HL-60 (cell line): ENCODE measurements at regions not wholly inside any gene's neighbourhood (a gene's known extent, or its start where the extent isn't known, plus 50 kb on each side); places are given as distances from the start of the nearest gene placed in this dataset.

Experiments
- DNase-seq, 2 experiments: peaks; one replicate each; pipeline ENCODE4 v3.0.0-alpha.2; 2010 to 2020; ENCODE audit warnings: low read depth in 1 of 2, low spot score in 1 of 2
- H3K27ac ChIP-seq: fragments of 250-450 bp; sonication (Bioruptor Pico); replicated peaks from 2 replicates; pipeline ENCODE4 v1.5.1; 2020; ENCODE audit warnings: mild to moderate bottlenecking, moderate library complexity
- H3K27me3 ChIP-seq: fragments of 250-450 bp; sonication (Bioruptor Pico); 2 replicates; pipeline ENCODE4 v1.5.1; 2021; ENCODE audit warnings: mild to moderate bottlenecking, moderate library complexity; ENCODE audit not compliant: insufficient read depth, poor library complexity, severe bottlenecking
- H3K4me3 ChIP-seq: replicated peaks from 2 replicates; pipeline ENCODE4 v1.5.1; 2011; ENCODE audit warnings: mild to moderate bottlenecking, control low read depth, low read length; ENCODE audit not compliant: insufficient read depth
- GABPA ChIP-seq: IDR thresholded peaks from 2 replicates; pipeline ENCODE4 v1.6.1; 2012; ENCODE audit warnings: low read depth
- POLR2AphosphoS5 ChIP-seq: IDR thresholded peaks from 2 replicates; pipeline ENCODE4 v1.6.1; 2012; ENCODE audit warnings: low read depth
- SPI1 ChIP-seq: IDR thresholded peaks from 2 replicates; pipeline ENCODE4 v1.6.1; 2012; ENCODE audit warnings: low read depth, mild to moderate bottlenecking, borderline replicate concordance
- TF ChIP-seq, protein P1 (sequence below): IDR thresholded peaks from one replicate; pipeline ENCODE4 v1.5.1; 2011; ENCODE audit warnings: low read length, control low read depth, inconsistent platforms; ENCODE audit not compliant: insufficient read depth
- TF ChIP-seq, protein P2 (sequence below): IDR thresholded peaks from 2 replicates; pipeline ENCODE4 v1.6.1; 2012; ENCODE audit warnings: low read depth; ENCODE audit not compliant: insufficient replicate concordance

DNA sequence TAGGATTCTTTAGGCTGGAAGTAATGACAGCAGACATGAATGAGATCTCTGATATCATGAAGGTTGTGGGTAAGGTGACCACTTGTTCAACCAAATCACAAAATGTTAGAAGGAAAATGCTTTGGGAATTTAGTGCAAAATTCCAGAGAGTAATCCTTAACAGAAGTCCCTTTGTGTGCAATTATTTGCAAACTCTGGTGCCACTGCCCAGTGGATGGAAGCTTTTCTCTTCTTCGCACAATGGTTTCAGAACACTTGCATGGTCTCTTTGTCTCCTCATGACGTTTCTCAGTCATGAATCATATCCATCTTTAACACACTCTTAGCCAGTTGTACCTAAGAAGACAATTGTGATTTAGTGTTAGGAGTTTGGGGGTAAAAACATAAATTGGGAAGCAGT is 570.4 kb upstream of the ANKRD30A start:
- DNase-seq: no peak
- TF ChIP-seq SPI1 (no peak), GABPA (no peak), POLR2AphosphoS5 (no peak)
- TF ChIP-seq, protein P1, sequence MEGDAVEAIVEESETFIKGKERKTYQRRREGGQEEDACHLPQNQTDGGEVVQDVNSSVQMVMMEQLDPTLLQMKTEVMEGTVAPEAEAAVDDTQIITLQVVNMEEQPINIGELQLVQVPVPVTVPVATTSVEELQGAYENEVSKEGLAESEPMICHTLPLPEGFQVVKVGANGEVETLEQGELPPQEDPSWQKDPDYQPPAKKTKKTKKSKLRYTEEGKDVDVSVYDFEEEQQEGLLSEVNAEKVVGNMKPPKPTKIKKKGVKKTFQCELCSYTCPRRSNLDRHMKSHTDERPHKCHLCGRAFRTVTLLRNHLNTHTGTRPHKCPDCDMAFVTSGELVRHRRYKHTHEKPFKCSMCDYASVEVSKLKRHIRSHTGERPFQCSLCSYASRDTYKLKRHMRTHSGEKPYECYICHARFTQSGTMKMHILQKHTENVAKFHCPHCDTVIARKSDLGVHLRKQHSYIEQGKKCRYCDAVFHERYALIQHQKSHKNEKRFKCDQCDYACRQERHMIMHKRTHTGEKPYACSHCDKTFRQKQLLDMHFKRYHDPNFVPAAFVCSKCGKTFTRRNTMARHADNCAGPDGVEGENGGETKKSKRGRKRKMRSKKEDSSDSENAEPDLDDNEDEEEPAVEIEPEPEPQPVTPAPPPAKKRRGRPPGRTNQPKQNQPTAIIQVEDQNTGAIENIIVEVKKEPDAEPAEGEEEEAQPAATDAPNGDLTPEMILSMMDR: no peak
- TF ChIP-seq, protein P2, sequence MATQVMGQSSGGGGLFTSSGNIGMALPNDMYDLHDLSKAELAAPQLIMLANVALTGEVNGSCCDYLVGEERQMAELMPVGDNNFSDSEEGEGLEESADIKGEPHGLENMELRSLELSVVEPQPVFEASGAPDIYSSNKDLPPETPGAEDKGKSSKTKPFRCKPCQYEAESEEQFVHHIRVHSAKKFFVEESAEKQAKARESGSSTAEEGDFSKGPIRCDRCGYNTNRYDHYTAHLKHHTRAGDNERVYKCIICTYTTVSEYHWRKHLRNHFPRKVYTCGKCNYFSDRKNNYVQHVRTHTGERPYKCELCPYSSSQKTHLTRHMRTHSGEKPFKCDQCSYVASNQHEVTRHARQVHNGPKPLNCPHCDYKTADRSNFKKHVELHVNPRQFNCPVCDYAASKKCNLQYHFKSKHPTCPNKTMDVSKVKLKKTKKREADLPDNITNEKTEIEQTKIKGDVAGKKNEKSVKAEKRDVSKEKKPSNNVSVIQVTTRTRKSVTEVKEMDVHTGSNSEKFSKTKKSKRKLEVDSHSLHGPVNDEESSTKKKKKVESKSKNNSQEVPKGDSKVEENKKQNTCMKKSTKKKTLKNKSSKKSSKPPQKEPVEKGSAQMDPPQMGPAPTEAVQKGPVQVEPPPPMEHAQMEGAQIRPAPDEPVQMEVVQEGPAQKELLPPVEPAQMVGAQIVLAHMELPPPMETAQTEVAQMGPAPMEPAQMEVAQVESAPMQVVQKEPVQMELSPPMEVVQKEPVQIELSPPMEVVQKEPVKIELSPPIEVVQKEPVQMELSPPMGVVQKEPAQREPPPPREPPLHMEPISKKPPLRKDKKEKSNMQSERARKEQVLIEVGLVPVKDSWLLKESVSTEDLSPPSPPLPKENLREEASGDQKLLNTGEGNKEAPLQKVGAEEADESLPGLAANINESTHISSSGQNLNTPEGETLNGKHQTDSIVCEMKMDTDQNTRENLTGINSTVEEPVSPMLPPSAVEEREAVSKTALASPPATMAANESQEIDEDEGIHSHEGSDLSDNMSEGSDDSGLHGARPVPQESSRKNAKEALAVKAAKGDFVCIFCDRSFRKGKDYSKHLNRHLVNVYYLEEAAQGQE: no peak
- H3K4me3 ChIP-seq: no peak overlapping the region
- H3K27ac ChIP-seq: no peak overlapping the region
- no peaks in the 10 kb centered on the region for H3K27me3 ChIP-seq

- no peaks in the 10 kb centered on the region for H3K27me3 ChIP-seq
- TF ChIP-seq, protein P1: no peak
- TF ChIP-seq, protein P2: no peak
- TF ChIP-seq POLR2AphosphoS5 (no peak), GABPA (no peak), SPI1 (no peak)
- no peak overlapping the region for H3K27ac ChIP-seq
- no peak overlapping the region for H3K4me3 ChIP-seq
- DNase-seq: no peak
These were observed 577.4 kb upstream of the ANKRD30A start for GRCh38 chr10:36547965-36548364.

GRCh38 chr10:36542493-36542892 is 582.9 kb upstream of the ANKRD30A start:
- Histone ChIP-seq H3K27ac (no peak overlapping the region), H3K4me3 (no peak overlapping the region), H3K27me3 (no peaks in the 10 kb centered on the region)
- DNase-seq: no peak
- TF ChIP-seq POLR2AphosphoS5 (no peak), GABPA (no peak)

GRCh38 chr10:36540611-36541010 is 584.8 kb upstream of the ANKRD30A start:
- no peak for DNase-seq
- TF ChIP-seq, protein P1: no peak
- TF ChIP-seq GABPA (no peak), SPI1 (no peak), POLR2AphosphoS5 (no peak)
- TF ChIP-seq, protein P2: no peak
- Histone ChIP-seq H3K27ac (no peak overlapping the region), H3K4me3 (no peak overlapping the region), H3K27me3 (no peaks in the 10 kb centered on the region)
